ENCODE measurements at regions not wholly inside any gene's neighbourhood (a gene's known extent, or its start where the extent isn't known, plus 50 kb on each side); places are given as distances from the start of the nearest gene placed in this dataset.

- ATAC-seq, result no peak
These were observed 84.3 kb downstream of the TNFAIP2 start for GRCh38 chr14:103207388-103208072.

GRCh38 chr14:103209054-103209453 is 85.8 kb downstream of the TNFAIP2 start:
- no peak for ATAC-seq

GRCh38 chr14:103209506-103209905 is 86.2 kb downstream of the TNFAIP2 start:
- ATAC-seq, result no peak

GRCh38 chr14:103213331-103213730 is 90.1 kb downstream of the TNFAIP2 start:
- no peak for ATAC-seq

- no peak for ATAC-seq
These were observed 91.2 kb downstream of the TNFAIP2 start for GRCh38 chr14:103214461-103214958.

GRCh38 chr14:103216399-103216798 is 93.1 kb downstream of the TNFAIP2 start:
- ATAC-seq, result no peak

DNA sequence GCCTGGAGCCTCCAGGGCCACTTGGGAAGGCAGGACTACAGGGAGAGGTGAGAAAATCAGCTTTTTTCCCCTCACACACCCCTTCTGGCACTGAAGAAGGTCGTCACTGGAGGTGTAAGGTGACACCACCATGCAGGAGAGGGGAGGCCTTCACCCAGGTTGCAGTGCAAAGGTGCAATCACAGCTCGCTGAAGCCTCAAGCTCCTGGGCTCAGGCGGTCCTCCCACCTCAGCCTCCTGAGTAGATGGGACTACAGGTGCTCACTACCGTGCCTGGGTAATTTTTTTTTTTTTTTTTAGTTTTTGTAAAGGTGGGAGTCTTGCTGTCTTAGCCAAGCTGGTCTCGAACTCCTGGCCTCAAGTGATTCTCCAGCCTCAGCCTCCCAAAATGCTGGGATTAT is 93.6 kb downstream of the TNFAIP2 start:
- no peak for ATAC-seq

DNA sequence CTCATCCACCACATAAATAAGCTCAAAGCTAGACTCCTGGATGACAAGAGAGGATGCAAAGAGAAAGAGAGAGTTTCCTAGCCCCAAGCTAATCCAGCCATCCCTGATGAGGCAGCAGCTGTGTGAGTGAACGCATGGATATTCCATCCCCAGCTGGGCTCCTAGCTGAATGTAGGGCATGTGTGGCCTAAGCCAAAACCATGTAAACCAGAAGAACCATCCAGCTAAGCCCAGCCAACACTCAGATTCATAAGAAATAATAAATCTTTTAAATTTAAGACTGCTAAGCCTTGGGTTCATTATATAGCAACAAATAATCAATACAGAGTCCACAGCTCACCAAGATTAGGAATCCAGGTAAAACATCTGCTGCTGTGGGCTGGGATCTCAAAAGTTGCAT is 94.3 kb downstream of the TNFAIP2 start:
- ATAC-seq, result no peak

GRCh38 chr14:103220134-103220981 is 97.1 kb downstream of the TNFAIP2 start:
- no peak for ATAC-seq

GRCh38 chr14:103220982-103221641 is 97.9 kb downstream of the TNFAIP2 start:
- no peak for ATAC-seq

- no peak for ATAC-seq
These were observed 98.6 kb downstream of the TNFAIP2 start for GRCh38 chr14:103221781-103222358.

DNA sequence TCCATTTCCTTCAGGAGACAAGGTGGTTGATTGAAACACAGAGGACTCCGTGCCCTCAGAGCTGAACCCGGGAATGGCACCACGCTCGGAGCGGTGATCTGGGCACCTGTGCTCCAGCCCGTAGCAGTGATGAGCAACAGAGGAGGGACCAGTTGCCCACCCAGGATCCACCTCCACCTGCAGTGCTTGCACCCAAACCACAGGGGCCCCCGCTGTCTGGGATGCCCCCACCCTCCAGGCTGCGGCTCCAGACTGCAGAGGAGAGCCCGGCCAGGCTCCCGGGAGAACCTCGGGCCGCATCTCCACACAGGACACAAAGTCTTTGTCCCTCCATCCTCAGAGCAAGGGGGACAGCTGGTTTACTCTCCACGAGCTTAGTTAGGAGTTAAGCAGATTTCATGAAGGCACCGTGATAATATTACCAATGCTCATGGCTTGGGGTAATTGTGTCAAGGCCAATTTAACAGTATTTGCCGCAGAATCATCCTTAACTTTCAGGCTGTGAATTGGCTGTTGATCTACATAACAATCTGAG is 100.6 kb downstream of the TNFAIP2 start:
- ATAC-seq, result no peak

- ATAC-seq, result no peak
These were observed 101.8 kb downstream of the TNFAIP2 start for GRCh38 chr14:103225062-103225461.

- no peak for ATAC-seq
These were observed 102.2 kb downstream of the TNFAIP2 start for GRCh38 chr14:103225476-103225875.

DNA sequence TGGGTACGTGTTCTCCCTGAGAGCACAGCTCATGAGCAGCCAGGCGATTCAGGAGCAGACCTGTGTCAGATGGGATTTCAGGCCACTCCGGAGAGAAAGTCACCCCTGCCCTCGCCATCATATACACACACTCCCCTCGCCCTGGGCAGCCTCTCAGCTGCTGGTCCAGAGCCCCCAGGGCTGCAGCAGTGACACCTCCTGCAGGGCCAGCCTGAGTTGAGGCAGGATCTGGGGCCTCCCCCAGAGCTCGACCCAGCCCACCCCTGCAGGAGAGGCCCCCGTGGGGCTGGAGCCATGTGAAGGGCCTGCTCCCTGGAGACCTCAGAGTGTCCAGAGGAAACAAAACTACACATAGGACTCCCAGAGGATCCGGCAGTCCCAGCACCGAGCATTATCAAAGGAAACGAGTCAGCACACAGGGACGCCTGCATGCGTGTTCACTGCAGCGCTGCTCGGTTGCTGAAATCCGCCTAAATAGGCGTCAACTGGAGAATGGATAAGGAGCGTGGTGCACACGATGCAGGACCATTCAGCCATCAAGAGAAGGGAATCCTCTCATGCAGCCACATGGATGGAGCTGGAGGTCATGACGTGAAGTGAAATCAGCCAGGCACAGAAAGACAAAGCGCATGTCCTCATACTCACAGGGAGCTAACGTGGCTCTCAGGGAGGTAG is 104.0 kb downstream of the TNFAIP2 start:
- no peak for ATAC-seq

DNA sequence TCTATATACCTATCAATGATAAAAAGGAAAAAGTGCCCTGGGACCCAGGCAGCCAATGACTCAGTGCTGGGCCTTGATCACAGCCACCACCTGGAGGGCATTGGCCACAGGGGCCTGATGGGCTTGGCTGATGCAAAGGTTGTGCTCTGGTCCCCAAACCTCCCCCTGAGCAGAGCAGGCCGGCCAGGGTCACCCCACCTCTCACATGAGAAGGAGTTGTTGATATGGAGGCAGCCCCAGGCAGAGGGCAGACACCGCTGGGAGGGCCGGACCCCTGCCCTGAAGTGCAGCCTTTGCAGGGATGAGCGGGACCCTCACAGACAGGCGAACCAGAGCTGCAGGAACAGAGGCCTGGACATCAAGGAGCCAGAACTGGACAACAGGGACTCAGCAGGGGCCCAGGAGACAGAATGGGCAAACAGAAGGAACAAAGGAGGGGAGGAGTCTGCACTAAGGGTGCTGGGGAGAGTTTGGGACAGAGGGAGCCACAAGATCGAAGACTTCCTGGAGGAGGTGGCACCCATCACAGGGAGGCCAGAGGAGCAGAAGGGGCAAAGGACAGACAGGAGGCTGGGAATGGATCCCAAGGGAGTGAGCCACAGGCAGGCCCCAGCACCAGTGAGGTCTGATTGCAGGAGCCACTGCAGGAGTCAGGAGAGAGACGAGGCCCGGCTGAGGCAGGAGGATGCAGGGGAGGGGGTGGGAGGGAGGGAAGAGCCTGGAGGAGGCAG is 105.0 kb downstream of the TNFAIP2 start:
- no peak for ATAC-seq

- no peak for ATAC-seq
These were observed 105.2 kb upstream of the EIF5 start for GRCh38 chr14:103228866-103229265.

DNA sequence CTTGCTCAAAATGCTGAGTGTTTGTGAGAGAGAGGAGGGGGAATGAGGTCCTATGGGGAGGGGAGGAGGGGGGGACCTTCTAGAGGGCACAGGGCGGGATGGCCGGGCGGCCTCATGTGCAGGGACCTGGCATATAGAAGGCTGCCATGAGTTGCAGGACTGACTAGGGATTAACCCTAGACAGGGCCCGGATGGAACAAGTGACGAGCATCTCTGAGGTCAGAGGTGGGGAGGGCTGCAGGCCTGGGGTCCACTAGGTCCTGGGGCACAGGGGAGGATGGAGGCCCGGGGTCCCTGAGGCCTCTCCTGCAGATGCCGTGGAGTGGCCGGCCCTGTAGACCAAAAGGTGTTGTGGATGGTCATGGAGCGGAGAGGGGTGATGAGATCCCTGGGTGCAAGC is 104.0 kb upstream of the EIF5 start:
- ATAC-seq, result no peak

GRCh38 chr14:103230658-103231334 is 103.2 kb upstream of the EIF5 start:
- no peak for ATAC-seq

- ATAC-seq, result no peak
These were observed 102.5 kb upstream of the EIF5 start for GRCh38 chr14:103231376-103232019.

Data from activated CD4-positive, CD25-positive, alpha-beta regulatory T cell treated with anti-CD3 and anti-CD28 coated beads, Interleukin-2, amount 50 U/mL, for 24 hours (primary cell).